Stimulated activated CD4-positive, alpha-beta T cell treated with anti-CD3 and anti-CD28 coated beads, Interleukin-15, amount 100 ng/mL, for 24 hours (primary cell): ENCODE measurements at regions not wholly inside any gene's neighbourhood (a gene's known extent, or its start where the extent isn't known, plus 50 kb on each side); places are given as distances from the start of the nearest gene placed in this dataset.
"Not testable (repeated sequence)": the region's sequence is repeated elsewhere in the genome, so short reads cannot be mapped to it uniquely, and the experiment has no call there.

Experiments used
- DNase-seq: peaks from one replicate; pipeline ENCODE4 v3.0.0-alpha.2; 2020

DNA sequence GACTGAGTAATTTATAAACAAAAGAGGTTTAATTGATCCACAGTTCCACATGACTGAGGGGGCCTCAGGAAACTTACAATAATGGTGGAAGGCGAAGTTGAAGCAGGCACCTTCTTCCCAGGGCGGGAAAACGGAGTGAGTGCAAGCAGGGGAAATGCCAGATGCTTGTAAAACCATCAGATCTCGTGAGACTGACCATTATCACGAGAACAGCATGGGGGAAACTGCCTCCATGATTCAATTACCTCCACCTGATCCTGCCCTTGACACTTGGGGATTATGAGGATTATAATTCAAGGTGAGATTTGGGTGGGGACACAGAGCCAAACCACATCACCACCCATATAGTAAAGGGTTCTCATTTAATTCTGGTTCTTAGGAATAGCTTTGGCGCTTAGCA lies 219.5 kb upstream of the ATP5MC3 start:
- DNase-seq, result no peak

DNA sequence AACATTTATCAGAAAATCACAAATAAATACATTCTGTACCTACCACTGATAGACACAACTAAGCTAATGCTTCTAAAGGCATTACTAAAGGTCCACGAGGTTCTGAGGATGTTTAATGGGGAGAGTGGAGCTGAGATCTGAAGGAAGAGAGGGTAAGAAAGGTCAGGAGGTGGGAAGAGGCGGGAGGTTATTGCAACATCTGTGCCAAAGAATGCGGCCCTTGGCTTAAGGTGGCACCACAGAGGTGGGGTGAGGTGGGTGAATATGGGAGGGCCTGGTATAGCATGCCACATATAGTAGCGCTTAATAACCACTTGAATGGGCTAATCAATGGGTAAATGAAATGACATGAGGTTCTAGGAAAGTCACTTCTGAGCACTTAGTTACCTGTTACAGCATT lies 217.8 kb upstream of the ATP5MC3 start:
- no peak for DNase-seq

DNA sequence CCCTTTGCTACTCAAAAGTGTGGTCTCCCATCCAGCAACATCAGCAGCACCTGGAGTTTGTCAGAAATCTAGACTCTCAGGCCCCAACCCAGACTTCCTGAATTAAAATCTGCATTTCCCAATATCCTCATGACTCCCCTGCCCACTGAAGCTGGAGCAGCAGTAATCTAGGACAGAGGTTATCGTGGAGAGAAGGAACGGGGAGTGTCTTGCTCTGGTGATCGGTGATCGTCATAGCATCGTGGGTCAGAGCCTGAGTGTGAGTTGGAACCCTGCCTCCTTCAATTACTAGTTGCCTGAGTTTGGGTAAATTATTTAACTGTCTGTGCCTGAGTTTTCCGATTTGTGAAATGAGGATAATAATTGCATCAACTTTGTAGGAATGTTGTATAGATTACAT lies 217.3 kb upstream of the ATP5MC3 start:
- DNase-seq, result no peak

DNA sequence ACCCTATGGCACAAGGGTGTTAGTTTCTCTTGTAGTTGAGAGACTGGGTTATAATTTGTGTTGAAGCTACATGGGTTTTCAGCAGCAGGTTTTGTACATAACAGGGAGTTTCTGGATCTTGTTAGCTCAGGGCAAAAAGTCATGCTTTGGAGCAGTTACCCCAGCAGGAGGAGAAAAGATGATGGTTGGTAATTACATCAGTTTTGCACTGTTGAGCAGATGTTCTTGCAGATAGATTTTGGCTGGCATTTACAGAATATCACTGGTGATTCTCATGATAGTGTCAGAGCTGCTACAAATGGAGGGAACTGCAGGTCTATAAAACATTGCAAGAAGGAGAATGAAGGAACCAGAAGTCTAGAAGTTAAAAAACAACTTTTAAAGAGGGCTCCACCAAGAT lies 215.2 kb upstream of the ATP5MC3 start:
- no peak for DNase-seq

DNA sequence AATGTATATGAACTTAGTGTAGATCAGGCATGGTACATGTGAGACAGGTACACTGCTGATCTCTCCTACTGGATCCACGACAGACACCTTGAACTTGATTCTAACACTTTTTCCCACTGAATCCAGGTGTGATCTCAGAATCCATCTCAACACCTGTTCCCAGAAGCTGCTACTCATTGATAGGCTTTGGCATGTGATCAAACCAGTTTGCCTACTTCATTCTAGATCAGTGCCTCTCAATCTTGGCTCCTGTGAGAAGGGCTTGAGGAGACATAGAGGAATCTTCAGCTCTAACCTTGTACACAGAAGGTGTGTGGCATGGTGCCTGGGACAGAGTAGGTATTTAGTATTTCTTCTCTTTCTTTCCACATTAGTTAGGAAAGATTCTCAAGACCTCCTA lies 212.3 kb upstream of the ATP5MC3 start:
- DNase-seq, result no peak

- no peak for DNase-seq
Observed at GRCh38 chr2:175383286-175383685, 201.8 kb upstream of the ATP5MC3 start.

GRCh38 chr2:175373729-175374128 lies 192.2 kb upstream of the ATP5MC3 start:
- no peak for DNase-seq

DNA sequence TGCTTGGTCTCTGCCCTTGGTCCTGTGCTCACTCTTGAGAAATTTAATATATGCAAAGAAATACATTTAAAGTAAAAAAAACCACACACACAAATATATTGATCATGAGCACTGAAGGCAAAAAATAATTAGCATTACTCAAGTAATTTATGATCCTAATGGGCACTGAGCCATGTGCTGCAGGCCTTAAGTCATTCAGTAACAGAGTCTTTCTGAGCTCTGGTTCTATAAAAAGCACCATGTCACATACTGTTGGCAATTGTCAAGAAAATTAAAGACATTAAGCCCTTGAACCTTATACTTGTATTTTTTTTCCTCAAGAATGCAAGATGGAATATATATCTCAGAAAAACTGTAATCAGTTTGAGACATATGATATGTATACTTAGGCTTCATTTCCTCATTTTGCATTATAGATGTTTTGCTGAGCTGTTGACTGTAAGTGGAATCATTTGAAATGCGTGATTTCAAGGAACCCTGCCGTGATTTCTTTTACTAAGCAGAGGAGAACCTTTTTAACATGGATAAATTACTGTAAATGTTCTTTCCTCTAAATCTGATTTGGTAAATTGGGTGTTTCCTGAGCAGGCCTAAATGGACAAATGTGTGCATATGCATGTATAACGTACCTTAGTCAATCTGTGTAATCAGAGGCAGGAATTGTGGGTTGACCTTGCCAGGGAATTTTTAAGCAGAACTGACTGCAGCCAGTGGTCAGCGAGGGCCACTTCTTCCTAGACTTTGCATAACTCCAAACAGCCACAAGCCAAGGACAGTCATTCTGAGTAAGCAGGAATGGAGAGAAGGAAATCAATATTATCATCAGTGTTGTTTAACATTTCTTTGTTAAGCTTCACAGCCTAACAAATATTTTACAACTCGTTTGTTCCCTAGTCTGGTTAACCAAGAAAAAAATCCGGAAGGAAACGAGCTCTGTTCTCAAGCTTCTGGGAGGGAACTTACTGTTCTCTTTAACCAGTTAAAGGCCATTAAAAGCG lies 191.5 kb upstream of the ATP5MC3 start:
- no peak for DNase-seq

DNA sequence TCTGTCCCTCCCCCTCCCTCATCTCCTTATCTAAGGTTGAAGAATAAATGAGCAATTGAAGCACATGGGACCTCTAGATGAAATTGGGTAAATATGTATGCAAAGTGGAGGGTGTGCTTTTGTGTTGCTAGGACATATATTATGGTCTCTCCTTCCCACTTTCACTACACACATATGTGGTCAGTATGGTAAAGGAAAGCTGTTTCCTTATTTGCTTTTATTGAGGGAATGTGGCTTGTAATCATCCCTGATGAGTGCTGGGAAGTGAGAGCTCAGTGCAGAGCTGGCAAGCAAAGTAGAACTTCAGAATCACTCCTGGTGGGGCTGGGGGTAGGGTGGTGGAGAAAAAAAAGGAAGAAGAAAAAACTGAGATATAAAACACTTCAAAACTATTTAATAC lies 189.9 kb upstream of the ATP5MC3 start:
- DNase-seq, result no peak

GRCh38 chr2:175366815-175367214 lies 185.3 kb upstream of the ATP5MC3 start:
- DNase-seq, result peak; percentile 18

- no peak for DNase-seq
Observed at GRCh38 chr2:175363699-175364098, 182.2 kb upstream of the ATP5MC3 start.

- DNase-seq, result no peak
Observed at GRCh38 chr2:175362331-175362730, 180.8 kb upstream of the ATP5MC3 start.

GRCh38 chr2:175359710-175360109 lies 178.2 kb upstream of the ATP5MC3 start:
- DNase-seq, result no peak

GRCh38 chr2:175356901-175357300 lies 175.4 kb upstream of the ATP5MC3 start:
- no peak for DNase-seq

DNA sequence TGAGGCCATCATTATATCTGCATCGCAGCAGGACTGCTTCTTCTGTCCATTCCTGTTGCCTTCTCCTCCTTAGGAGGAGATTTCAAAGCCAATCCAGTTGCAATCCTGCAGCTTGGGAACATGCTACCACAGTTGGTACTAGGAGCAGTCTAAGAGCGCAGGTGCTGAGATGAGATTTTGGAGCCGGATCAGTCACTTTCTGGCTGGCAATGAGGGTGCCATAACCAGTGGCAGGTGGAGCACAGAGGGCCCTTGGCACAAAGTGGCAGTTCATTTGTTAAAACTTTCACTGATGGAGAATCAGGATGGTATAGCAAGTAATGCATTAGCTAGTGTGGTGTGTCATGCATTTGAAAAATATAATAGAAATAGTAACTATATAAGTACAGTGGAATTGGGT lies 173.7 kb upstream of the ATP5MC3 start:
- no peak for DNase-seq

DNA sequence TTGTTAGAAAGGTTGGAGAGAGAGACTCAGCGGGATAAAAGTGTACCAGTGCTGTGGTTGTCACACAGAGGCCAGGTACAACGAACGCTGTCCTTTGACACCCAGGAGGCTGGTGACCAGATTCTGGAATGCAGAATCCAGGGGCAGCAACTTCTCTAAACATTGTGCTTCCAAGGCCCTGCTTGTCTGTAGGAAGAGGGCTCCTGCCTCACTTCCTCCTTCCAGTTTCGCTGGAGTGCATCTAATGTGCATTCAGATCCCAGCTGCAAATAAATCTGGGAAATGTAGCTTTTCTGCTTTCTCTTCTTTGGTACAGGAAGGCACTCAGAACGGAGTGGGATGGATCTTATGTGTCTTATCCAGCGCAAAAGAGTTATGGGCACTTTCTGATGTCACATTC lies 171.8 kb upstream of the ATP5MC3 start:
- DNase-seq, result no peak

DNA sequence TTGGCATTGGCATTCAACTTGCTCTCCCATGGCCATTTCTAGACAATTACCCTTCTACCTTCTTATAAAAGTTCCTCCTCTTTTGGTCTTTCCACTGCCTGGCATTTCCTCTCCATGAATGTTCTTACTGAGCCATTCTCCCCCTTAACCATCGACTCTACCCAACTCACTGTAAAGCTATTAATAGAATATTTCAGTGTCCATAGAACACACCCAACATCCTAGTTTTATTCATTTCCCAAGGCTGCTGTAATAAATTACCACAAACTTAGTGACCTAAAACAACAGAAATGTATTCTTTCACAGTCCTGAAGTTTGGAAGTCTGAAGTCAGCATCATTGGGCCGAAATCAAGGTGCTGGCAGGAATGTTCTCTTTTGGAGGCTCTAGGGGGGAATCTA lies 170.0 kb upstream of the ATP5MC3 start:
- no peak for DNase-seq

- no peak for DNase-seq
Observed at GRCh38 chr2:175350105-175350504, 168.6 kb upstream of the ATP5MC3 start.

- no peak for DNase-seq
Observed at GRCh38 chr2:175342085-175342484, 160.6 kb upstream of the ATP5MC3 start.

GRCh38 chr2:175330195-175330594 lies 148.7 kb upstream of the ATP5MC3 start:
- no peak for DNase-seq

GRCh38 chr2:175326801-175327200 lies 145.3 kb upstream of the ATP5MC3 start:
- no peak for DNase-seq

GRCh38 chr2:175326164-175326563 lies 144.7 kb upstream of the ATP5MC3 start:
- DNase-seq, result not testable (repeated sequence)

DNA sequence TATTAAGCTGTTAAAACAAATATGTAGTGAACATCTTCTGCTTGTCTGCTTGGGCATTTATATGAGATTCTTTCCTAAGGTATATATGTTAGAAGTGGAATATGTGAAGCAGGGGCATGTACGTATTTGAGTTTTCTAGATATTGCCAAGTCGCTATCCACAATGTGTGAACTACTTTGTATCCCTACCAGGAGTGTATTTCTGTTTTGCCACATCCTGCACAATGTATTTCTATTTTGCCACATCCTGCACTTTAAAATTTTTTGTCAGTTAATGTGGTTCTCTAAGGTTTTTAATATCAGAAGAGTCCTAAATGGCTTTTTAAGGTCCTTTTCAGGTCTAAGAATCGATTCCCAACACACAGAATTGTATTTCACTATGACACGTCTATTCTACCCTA lies 141.7 kb upstream of the ATP5MC3 start:
- no peak for DNase-seq

- DNase-seq, result no peak
Observed at GRCh38 chr2:175318542-175318941, 137.0 kb upstream of the ATP5MC3 start.

DNA sequence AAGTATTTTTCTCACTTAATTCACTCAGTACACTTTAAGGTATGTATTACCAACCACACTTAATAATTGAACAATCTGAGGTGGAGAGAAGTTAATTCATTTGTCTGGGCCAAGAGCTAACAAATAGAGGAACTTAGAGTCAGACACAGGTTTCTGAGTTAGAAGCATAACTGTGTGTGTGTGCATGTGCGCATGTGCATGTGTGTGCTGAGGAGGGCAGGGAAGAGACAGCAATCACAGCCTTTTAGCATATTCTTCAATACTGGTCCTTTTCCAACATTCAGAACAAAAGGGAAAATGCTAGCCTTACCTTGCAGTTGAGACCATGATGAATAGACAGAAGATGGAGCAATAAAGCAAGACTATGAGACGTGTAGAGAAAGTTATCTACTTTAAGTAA lies 136.2 kb upstream of the ATP5MC3 start:
- DNase-seq, result no peak
